AG08396 (cell line): ENCODE measurements at regions not wholly inside any gene's neighbourhood (a gene's known extent, or its start where the extent isn't known, plus 50 kb on each side); places are given as distances from the start of the nearest gene placed in this dataset.

Source experiments
- DNase-seq: peaks from one replicate; pipeline ENCODE4 v3.0.0; 2012; ENCODE audit warnings: low spot score, mixed read lengths

GRCh38 chr2:145260081-145260480 is 740.2 kb upstream of the ZEB2 start:
- no peak for DNase-seq

GRCh38 chr2:145258903-145259579 is 739.1 kb upstream of the ZEB2 start:
- no peak for DNase-seq

- DNase-seq: no peak
Observed at GRCh38 chr2:145257931-145258330, 738.0 kb upstream of the ZEB2 start.

- DNase-seq: no peak
Observed at GRCh38 chr2:145256551-145256950, 736.6 kb upstream of the ZEB2 start.

- no peak for DNase-seq
Observed at GRCh38 chr2:145254291-145254690, 734.4 kb upstream of the ZEB2 start.

- no peak for DNase-seq
Observed at GRCh38 chr2:145253492-145253891, 733.6 kb upstream of the ZEB2 start.

- no peak for DNase-seq
Observed at GRCh38 chr2:145245268-145245870, 725.5 kb upstream of the ZEB2 start.

- no peak for DNase-seq
Observed at GRCh38 chr2:145235312-145235711, 715.4 kb upstream of the ZEB2 start.

- DNase-seq: peak; percentile 8
Observed at GRCh38 chr2:145230546-145230945, 710.6 kb upstream of the ZEB2 start.

GRCh38 chr2:145228506-145228905 is 708.6 kb upstream of the ZEB2 start:
- no peak for DNase-seq

- no peak for DNase-seq
Observed at GRCh38 chr2:145226901-145227300, 707.0 kb upstream of the ZEB2 start.

- DNase-seq: no peak
Observed at GRCh38 chr2:145221516-145221915, 701.6 kb upstream of the ZEB2 start.

- DNase-seq: no peak
Observed at GRCh38 chr2:145221032-145221431, 701.1 kb upstream of the ZEB2 start.

GRCh38 chr2:145220496-145220895 is 700.6 kb upstream of the ZEB2 start:
- DNase-seq: no peak

GRCh38 chr2:145207884-145208283 is 688.0 kb upstream of the ZEB2 start:
- DNase-seq: no peak

- no peak for DNase-seq
Observed at GRCh38 chr2:145206496-145207281, 686.8 kb upstream of the ZEB2 start.

- no peak for DNase-seq
Observed at GRCh38 chr2:145203891-145204290, 684.0 kb upstream of the ZEB2 start.

GRCh38 chr2:145199827-145200706 is 680.1 kb upstream of the ZEB2 start:
- DNase-seq: no peak

- DNase-seq: no peak
Observed at GRCh38 chr2:145199042-145199441, 679.1 kb upstream of the ZEB2 start.

- DNase-seq: no peak
Observed at GRCh38 chr2:145198555-145198954, 678.6 kb upstream of the ZEB2 start.

- no peak for DNase-seq
Observed at GRCh38 chr2:145197944-145198343, 678.0 kb upstream of the ZEB2 start.

- no peak for DNase-seq
Observed at GRCh38 chr2:145194673-145195072, 674.8 kb upstream of the ZEB2 start.
